Nephron progenitor cell (in vitro differentiated cells): ENCODE measurements at regions not wholly inside any gene's neighbourhood (a gene's known extent, or its start where the extent isn't known, plus 50 kb on each side); places are given as distances from the start of the nearest gene placed in this dataset.

Experiments
- DNase-seq: peaks from one replicate; pipeline ENCODE4 v3.0.0; 2021
- H3K27ac Mint-ChIP-seq: 2 replicates; pipeline ENCODE4 v1.8.0; 2021; ENCODE audit warnings: mild to moderate bottlenecking, moderate library complexity, mixed read lengths
- H3K27me3 Mint-ChIP-seq: 2 replicates; pipeline ENCODE4 v1.8.0; 2021; ENCODE audit warnings: mild to moderate bottlenecking, low read depth, mixed read lengths; ENCODE audit not compliant: poor library complexity
- H3K36me3 Mint-ChIP-seq: 2 replicates; pipeline ENCODE4 v1.8.0; 2021; ENCODE audit warnings: low read depth, mixed read lengths
- H3K4me1 Mint-ChIP-seq: 2 replicates; pipeline ENCODE4 v1.8.0; 2021; ENCODE audit warnings: mixed read lengths
- H3K4me3 Mint-ChIP-seq: 2 replicates; pipeline ENCODE4 v1.8.0; 2021; ENCODE audit warnings: mild to moderate bottlenecking, moderate library complexity, mixed read lengths
- H3K9me3 Mint-ChIP-seq: 2 replicates; pipeline ENCODE4 v1.8.0; 2021; ENCODE audit warnings: mild to moderate bottlenecking, moderate library complexity, mixed read lengths
- CTCF ChIP-seq: fragments of 200-600 bp; sonication (generic); IDR thresholded peaks from 2 replicates; pipeline ENCODE4 v1.5.0; 2021; ENCODE audit warnings: antibody characterized with exemption

- H3K9me3 Mint-ChIP-seq = no peaks in the 10 kb centered on the region
- no peaks in the 10 kb centered on the region for H3K4me1 Mint-ChIP-seq
- H3K4me3 Mint-ChIP-seq = no peak overlapping the region
- H3K27ac Mint-ChIP-seq = no peak overlapping the region
- H3K27me3 Mint-ChIP-seq = no peaks in the 10 kb centered on the region
- H3K36me3 Mint-ChIP-seq = no peaks in the 10 kb centered on the region
- DNase-seq = no peak
- no peak for TF ChIP-seq CTCF
Observed at GRCh38 chr5:51172903-51173626, 210.2 kb upstream of the ISL1 start.

GRCh38 chr5:51181208-51181894, 201.9 kb upstream of the ISL1 start:
- Mint-ChIP-seq H3K4me1 (peaks cover 14% of the 10 kb centered on the region), H3K27me3 (peaks cover 11% of the 10 kb centered on the region), H3K36me3 (no peaks in the 10 kb centered on the region), H3K4me3 (no peak overlapping the region), H3K9me3 (no peaks in the 10 kb centered on the region), H3K27ac (no peak overlapping the region)
- no peak for DNase-seq
- no peak for TF ChIP-seq CTCF

- TF ChIP-seq CTCF = no peak
- H3K4me3 Mint-ChIP-seq = no peak overlapping the region
- DNase-seq = no peak
- no peak overlapping the region for H3K27ac Mint-ChIP-seq
- peaks cover 7% of the 10 kb centered on the region for H3K27me3 Mint-ChIP-seq
- H3K36me3 Mint-ChIP-seq = no peaks in the 10 kb centered on the region
- no peaks in the 10 kb centered on the region for H3K9me3 Mint-ChIP-seq
- H3K4me1 Mint-ChIP-seq = peaks cover 21% of the 10 kb centered on the region
Observed at GRCh38 chr5:51185850-51186329, 197.4 kb upstream of the ISL1 start.

- Mint-ChIP-seq H3K9me3 (no peaks in the 10 kb centered on the region), H3K27ac (no peak overlapping the region), H3K27me3 (peaks cover 4% of the 10 kb centered on the region), H3K4me3 (no peak overlapping the region), H3K36me3 (no peaks in the 10 kb centered on the region), H3K4me1 (peaks cover 9% of the 10 kb centered on the region)
- DNase-seq = no peak
- no peak for TF ChIP-seq CTCF
Observed at GRCh38 chr5:51188001-51188591, 195.2 kb upstream of the ISL1 start.

- Mint-ChIP-seq H3K36me3 (no peaks in the 10 kb centered on the region), H3K4me1 (peaks cover 5% of the 10 kb centered on the region), H3K4me3 (no peak overlapping the region)
Observed at GRCh38 chr5:51194671-51195070, 188.6 kb upstream of the ISL1 start.

More at GRCh38 chr5:51194671-51195070, 188.6 kb upstream of the ISL1 start:
- no peak for TF ChIP-seq CTCF
- no peaks in the 10 kb centered on the region for H3K9me3 Mint-ChIP-seq
- DNase-seq = no peak
- H3K27ac Mint-ChIP-seq = no peak overlapping the region
- peaks cover 3% of the 10 kb centered on the region for H3K27me3 Mint-ChIP-seq
